A549 (cell line): ENCODE measurements at regions not wholly inside any gene's neighbourhood (a gene's known extent, or its start where the extent isn't known, plus 50 kb on each side); places are given as distances from the start of the nearest gene placed in this dataset.

Experiments
- ATAC-seq, 2 experiments: fragments of 200-7000 bp in 1 of 2; fragments of >200 bp in 1 of 2; cut with Nextera tagmentation in 1 of 2; cut with Tn5 transposase in 1 of 2; 3 replicates each; pipeline versions ENCODE4 v1.8.0 to v1.9.1; 2018 to 2020; ENCODE audit warnings: mild to moderate bottlenecking in 1 of 2, moderate library complexity in 1 of 2
- CTCF ChIA-PET: fragments of 300-600 bp; sonication (Branson Sonifier 250); formaldehyde crosslinking; extraction: SDS; loops from one replicate; lab custom pipeline; 2021; ENCODE audit warnings: antibody characterized with exemption, inconsistent platforms; lab: Yijun Ruan, JAX
- POLR2A ChIA-PET: fragments of 350-600 bp; formaldehyde crosslinking; extraction: SDS; loops from one replicate; lab custom pipeline; 2021; ENCODE audit warnings: antibody characterized with exemption, inconsistent platforms; lab: Yijun Ruan, JAX
- DNase-seq, 2 experiments: peaks; one replicate each; pipeline versions ENCODE4 v3.0.0 to v3.0.0-alpha.2; 2011 to 2016; ENCODE audit warnings: low read depth in 1 of 2, low spot score in 1 of 2
- FAIRE-seq: peaks from 2 replicates; lab custom pipeline; 2011; peaks lifted over from hg19 to GRCh38; lab: Jason Lieb, UNC
- H3K27ac ChIP-seq, 2 experiments: fragments of >200 bp; sonication (Bioruptor Twin); formaldehyde crosslinking; 3 replicates each; pipeline ENCODE4 v1.5.1; 2016 to 2017
- H3K4me1 ChIP-seq: fragments of >200 bp; sonication (Bioruptor Twin); formaldehyde crosslinking; 3 replicates; pipeline ENCODE4 v1.6.1; 2016
- H3K4me2 ChIP-seq: fragments of >200 bp; sonication (Bioruptor Twin); formaldehyde crosslinking; 3 replicates; pipeline ENCODE4 v1.6.1; 2016
- H3K4me3 ChIP-seq: fragments of >200 bp; sonication (Bioruptor Twin); formaldehyde crosslinking; 3 replicates; pipeline ENCODE4 v1.5.1; 2016
- H3K9me3 ChIP-seq: fragments of >200 bp; sonication (Bioruptor Twin); formaldehyde crosslinking; 3 replicates; pipeline ENCODE4 v1.6.1; 2016
- ATOH8 ChIP-seq: fragments of 250-450 bp; sonication (Bioruptor Pico); IDR thresholded peaks from 2 replicates; pipeline ENCODE4 v1.5.0; 2020; ENCODE audit warnings: low read depth, mild to moderate bottlenecking, moderate library complexity
- BCL3 ChIP-seq: fragments of >200 bp; sonication (Bioruptor Twin); formaldehyde crosslinking; IDR thresholded peaks from 3 replicates; pipeline ENCODE4 v1.6.1; 2016
- E2F6 ChIP-seq: IDR thresholded peaks from 2 replicates; pipeline ENCODE4 v1.6.1; 2012; ENCODE audit warnings: low read depth, borderline replicate concordance
- EHF ChIP-seq: fragments of 250-450 bp; sonication (Bioruptor Pico); IDR thresholded peaks from 2 replicates; pipeline ENCODE4 v1.5.0; 2020; ENCODE audit warnings: mild to moderate bottlenecking
- EP300 ChIP-seq, 2 experiments: fragments of >200 bp; sonication (Bioruptor Twin); formaldehyde crosslinking; IDR thresholded peaks; 2 replicates in 1 of 2; 3 replicates in 1 of 2; pipeline ENCODE4 v1.6.1; 2016 to 2017
- ESRRA ChIP-seq: fragments of 150-350 bp; IDR thresholded peaks from 2 replicates; pipeline ENCODE4 v1.6.1; 2014; ENCODE audit warnings: mild to moderate bottlenecking, low read length, borderline replicate concordance
- FOSB ChIP-seq: fragments of 250-450 bp; sonication (Bioruptor Pico); IDR thresholded peaks from 2 replicates; pipeline ENCODE4 v1.5.0; 2020; ENCODE audit warnings: mild to moderate bottlenecking, moderate library complexity
- FOXS1 ChIP-seq: fragments of 250-450 bp; sonication (Bioruptor Pico); IDR thresholded peaks from 2 replicates; pipeline ENCODE4 v1.5.0; 2020; ENCODE audit warnings: mild to moderate bottlenecking, moderate library complexity
- GATA3 ChIP-seq: IDR thresholded peaks from 2 replicates; pipeline ENCODE4 v1.6.1; 2012; ENCODE audit warnings: borderline replicate concordance
- HMGXB4 ChIP-seq: fragments of 250-450 bp; sonication (Bioruptor Pico); IDR thresholded peaks from 2 replicates; pipeline ENCODE4 v1.5.0; 2021; ENCODE audit warnings: mild to moderate bottlenecking, moderate library complexity, borderline replicate concordance
- HOXB5 ChIP-seq: fragments of 250-450 bp; sonication (Bioruptor Pico); IDR thresholded peaks from 2 replicates; pipeline ENCODE4 v1.5.0; 2020; ENCODE audit warnings: mild to moderate bottlenecking, moderate library complexity
- MAFK ChIP-seq: fragments of 450-650 bp; IDR thresholded peaks from 2 replicates; pipeline ENCODE4 v1.6.1; 2014; ENCODE audit not compliant: partially characterized antibody
- MAX ChIP-seq: IDR thresholded peaks from 2 replicates; pipeline ENCODE4 v1.6.1; 2012
- NFE2L2 ChIP-seq: fragments of 150-350 bp; conservative IDR thresholded peaks from 2 replicates; pipeline ENCODE4 v1.6.1; 2014; ENCODE audit warnings: low read length
- NR3C1 ChIP-seq: fragments of >200 bp; sonication (Bioruptor Twin); formaldehyde crosslinking; IDR thresholded peaks from 3 replicates; pipeline ENCODE4 v1.6.1; 2017
- RAD21 ChIP-seq, 2 experiments: fragments of >200 bp in 1 of 2; sonication (Bioruptor Twin) in 1 of 2; formaldehyde crosslinking in 1 of 2; IDR thresholded peaks in 1 of 2; conservative IDR thresholded peaks in 1 of 2; 2 replicates in 1 of 2; 3 replicates in 1 of 2; pipeline ENCODE4 v1.6.1; 2012 to 2018; ENCODE audit warnings: inconsistent platforms in 1 of 2
- RARB ChIP-seq: fragments of 250-450 bp; sonication (Bioruptor Pico); IDR thresholded peaks from 2 replicates; pipeline ENCODE4 v1.8.0; 2021; ENCODE audit warnings: mild to moderate bottlenecking, moderate library complexity
- RCOR1 ChIP-seq: fragments of 150-350 bp; IDR thresholded peaks from 2 replicates; pipeline ENCODE4 v1.6.1; 2014; ENCODE audit warnings: antibody characterized with exemption, low read length, low read depth
- ZC3H11A ChIP-seq: fragments of 450-650 bp; IDR thresholded peaks from 2 replicates; pipeline ENCODE4 v1.6.1; 2014; ENCODE audit warnings: antibody characterized with exemption, mild to moderate bottlenecking
- ZSCAN20 ChIP-seq: fragments of 250-450 bp; sonication (Bioruptor Pico); IDR thresholded peaks from 2 replicates; pipeline ENCODE4 v1.8.0; 2022; ENCODE audit warnings: mild to moderate bottlenecking, moderate library complexity
- WGBS: methylation state at CpG from one replicate; pipeline ENCODE4 v1.1.6; 2017; ENCODE audit errors: missing lambda C conversion rate; 5-methylcytosine and 5-hydroxymethylcytosine counted together

- Histone ChIP-seq H3K4me1 (no peaks in the 10 kb centered on the region), H3K4me2 (no peak overlapping the region), H3K9me3 (no peaks in the 10 kb centered on the region), H3K4me3 (no peak overlapping the region), H3K27ac (no peak overlapping the region)
- no peak for TF ChIP-seq MAX
- no peak for TF ChIP-seq HOXB5 (CRISPR knock-in tag)
- TF ChIP-seq RCOR1 = no peak
- no peak for TF ChIP-seq GATA3
- no peak for TF ChIP-seq EP300 (IDR thresholded peaks at IDR 0.05)
- no peak for TF ChIP-seq EHF (CRISPR knock-in tag)
- no peak for TF ChIP-seq HMGXB4 (CRISPR knock-in tag)
- TF ChIP-seq NR3C1 = no peak
- no peak for TF ChIP-seq NFE2L2
- TF ChIP-seq FOXS1 (CRISPR knock-in tag) = no peak
- no peak for TF ChIP-seq FOSB (CRISPR knock-in tag)
- TF ChIP-seq BCL3 = no peak
- no peak for TF ChIP-seq E2F6
- TF ChIP-seq RAD21 (conservative IDR thresholded peaks at IDR 0.05 in 1 of 2, IDR thresholded peaks at IDR 0.05 in 1 of 2) = no peak
- 38% methylated on average over 3 of the region's 3 CpGs for WGBS
- ChIA-PET POLR2A (no interaction called here), CTCF (no interaction called here)
- no peak for ATAC-seq
- no peak for DNase-seq
- no peak for FAIRE-seq
Measured at GRCh38 chr7:37541810-37542443, 93.3 kb upstream of the ELMO1 start.

GRCh38 chr7:37545619-37546534 lies 97.2 kb upstream of the ELMO1 start:
- ATAC-seq (no peak), DNase-seq (no peak), FAIRE-seq (no peak)
- no peak overlapping the region for H3K4me3 ChIP-seq
- ChIA-PET POLR2A (no interaction called here), CTCF (no interaction called here)
- no peaks in the 10 kb centered on the region for H3K9me3 ChIP-seq
- no peaks in the 10 kb centered on the region for H3K4me1 ChIP-seq
- no peak overlapping the region for H3K27ac ChIP-seq
- WGBS = 65% methylated on average over 7 of the region's 7 CpGs
- H3K4me2 ChIP-seq = no peak overlapping the region
- no peak for TF ChIP-seq ATOH8 (CRISPR knock-in tag)
- TF ChIP-seq MAFK = peak; percentile 93

GRCh38 chr7:37546677-37547076 lies 98.0 kb upstream of the ELMO1 start:
- no peak for DNase-seq
- ChIA-PET POLR2A (no interaction called here), CTCF (interaction anchor here (0.6 kb wide), 1 partner anchor 824 kb away, joined by 3 read pairs; no protein-coding TSS in a partner anchor)
- no peak for ATAC-seq
- 65% methylated on average over 3 of the region's 3 CpGs for WGBS
- H3K4me2 ChIP-seq = no peak overlapping the region
- H3K9me3 ChIP-seq = no peaks in the 10 kb centered on the region
- no peak for TF ChIP-seq BCL3
- TF ChIP-seq ZC3H11A = no peak
- no peak for TF ChIP-seq EP300 (IDR thresholded peaks at IDR 0.05)
- no peak for TF ChIP-seq FOSB (CRISPR knock-in tag)
- no peak for TF ChIP-seq ESRRA
- TF ChIP-seq MAX = no peak
- TF ChIP-seq RARB = no peak
- TF ChIP-seq ZSCAN20 (CRISPR knock-in tag) = no peak
- no peak overlapping the region for H3K4me3 ChIP-seq
- FAIRE-seq = no peak
- no peaks in the 10 kb centered on the region for H3K4me1 ChIP-seq
- no peak overlapping the region for H3K27ac ChIP-seq
